Naive thymus-derived CD4-positive, alpha-beta T cell (primary cell): ENCODE measurements at regions not wholly inside any gene's neighbourhood (a gene's known extent, or its start where the extent isn't known, plus 50 kb on each side); places are given as distances from the start of the nearest gene placed in this dataset. TPM values are rescaled to one million over a fixed set of nuclear protein-coding genes. Genes with fewer than 3 reads are reported as not detected.

Experiments used
- ATAC-seq: fragments of 150-1000 bp; cut with Tn5 transposase; 2 replicates; pipeline ENCODE4 v1.10.0; 2021; ENCODE audit warnings: mild to moderate bottlenecking, moderate library complexity
- CTCF ChIA-PET: fragments of 350-600 bp; sonication (Branson Sonifier 250); formaldehyde crosslinking; loops from one replicate; lab custom pipeline; 2021; ENCODE audit warnings: antibody characterized with exemption; lab: Charles Lee
- POLR2A ChIA-PET: fragments of 350-600 bp; sonication (Branson Sonifier 250); formaldehyde crosslinking; loops from one replicate; lab custom pipeline; 2021; ENCODE audit warnings: antibody characterized with exemption, inconsistent platforms; lab: Charles Lee
- DNase-seq, 9 donors: peaks; one replicate each; pipeline versions ENCODE4 v3.0.0 to v3.0.0-alpha.2; 2020 to 2022; ENCODE audit warnings: mixed read lengths in 1 of 9
- H3K27ac ChIP-seq: one replicate; pipeline ENCODE4 v1.7.0; 2013; ENCODE audit warnings: mild to moderate bottlenecking, low read depth, low read length, moderate library complexity
- H3K27me3 ChIP-seq, 2 donors: one replicate each; pipeline ENCODE4 v1.7.0; 2013; ENCODE audit warnings: low read length in 2 of 2, mild to moderate bottlenecking in 2 of 2, moderate library complexity in 2 of 2; ENCODE audit not compliant: control insufficient read depth in 2 of 2, insufficient read depth in 2 of 2
- H3K36me3 ChIP-seq, 3 experiments: 1 replicate in 2 of 3; 2 replicates in 1 of 3; pipeline ENCODE4 v1.7.0; 2013; ENCODE audit warnings: low read length in 3 of 3, mild to moderate bottlenecking in 3 of 3, moderate library complexity in 1 of 3; ENCODE audit not compliant: insufficient read depth in 3 of 3, control insufficient read depth in 2 of 3
- H3K4me1 ChIP-seq, 2 donors: one replicate each; pipeline ENCODE4 v1.7.0; 2013; ENCODE audit warnings: low read length in 2 of 2, mild to moderate bottlenecking in 2 of 2, moderate library complexity in 1 of 2; ENCODE audit not compliant: control insufficient read depth in 2 of 2, insufficient read depth in 2 of 2
- H3K4me3 ChIP-seq: 2 replicates; pipeline ENCODE4 v1.7.0; 2013; ENCODE audit warnings: mild to moderate bottlenecking, low read length
- H3K9me3 ChIP-seq, 3 experiments: 1 replicate in 2 of 3; 2 replicates in 1 of 3; pipeline ENCODE4 v1.7.0; 2013; ENCODE audit warnings: low read length in 3 of 3; ENCODE audit not compliant: control insufficient read depth in 2 of 3
- H3K27ac Mint-ChIP-seq, 9 donors: one replicate each; pipeline ENCODE4 v1.8.0; 2020 to 2022; ENCODE audit warnings: mixed read lengths in 9 of 9, mild to moderate bottlenecking in 8 of 9, moderate library complexity in 5 of 9, inconsistent platforms in 2 of 9
- H3K27me3 Mint-ChIP-seq, 5 donors: one replicate each; pipeline ENCODE4 v1.8.0; 2021 to 2022; ENCODE audit warnings: mixed read lengths in 5 of 5, mild to moderate bottlenecking in 1 of 5
- H3K36me3 Mint-ChIP-seq, 5 donors: one replicate each; pipeline ENCODE4 v1.8.0; 2020 to 2022; ENCODE audit warnings: mixed read lengths in 5 of 5, mild to moderate bottlenecking in 3 of 5, inconsistent platforms in 1 of 5
- H3K4me1 Mint-ChIP-seq, 7 donors: one replicate each; pipeline ENCODE4 v1.8.0; 2020 to 2022; ENCODE audit warnings: mixed read lengths in 7 of 7, mild to moderate bottlenecking in 3 of 7, inconsistent platforms in 1 of 7
- H3K4me3 Mint-ChIP-seq, 10 donors: one replicate each; pipeline ENCODE4 v1.8.0; 2020 to 2022; ENCODE audit warnings: mild to moderate bottlenecking in 10 of 10, mixed read lengths in 10 of 10, moderate library complexity in 6 of 10, inconsistent platforms in 2 of 10
- H3K9me3 Mint-ChIP-seq, 11 donors: one replicate each; pipeline ENCODE4 v1.8.0; 2020 to 2022; ENCODE audit warnings: mixed read lengths in 11 of 11, mild to moderate bottlenecking in 4 of 11, inconsistent platforms in 1 of 11, moderate library complexity in 1 of 11
- intact Hi-C, 2 donors: fragments of 100-400 bp; cut with micrococcal nuclease; formaldehyde crosslinking; loops; one replicate each; pipeline ENCODE4 v1.15.1; 2023
- microRNA-seq: library from miRNA; unstranded; fragments of <30 nt; microRNA quantifications from one replicate; pipeline ENCODE4 v1.2.0, GENCODE V29; 2022; ENCODE audit warnings: borderline microRNAs expressed

- peaks cover 0 to 8% (median 0%) of the 10 kb centered on the region in 11 donors for H3K9me3 Mint-ChIP-seq
- no peaks in the 10 kb centered on the region for H3K36me3 Mint-ChIP-seq
- Histone ChIP-seq H3K27ac (no peak overlapping the region), H3K9me3 (no peaks in the 10 kb centered on the region), H3K27me3 (no peaks in the 10 kb centered on the region), H3K4me3 (no peak overlapping the region), H3K36me3 (no peaks in the 10 kb centered on the region), H3K4me1 (no peaks in the 10 kb centered on the region)
- CTCF ChIA-PET, result no interaction called here
- H3K27ac Mint-ChIP-seq, result no peak overlapping the region
- no peak for DNase-seq
- POLR2A ChIA-PET, result no interaction called here
- no peak overlapping the region for H3K4me3 Mint-ChIP-seq
- intact Hi-C loops, result no loop called here
- no peaks in the 10 kb centered on the region for H3K27me3 Mint-ChIP-seq
- no peaks in the 10 kb centered on the region for H3K4me1 Mint-ChIP-seq
- no peak for ATAC-seq
These were observed 59.5 kb upstream of the RSPO3 start for GRCh38 chr6:127058936-127059335.

Small RNAs in the stretch of these regions (microRNA-seq; reads per million reads assigned to microRNA genes)
- not detected for gene MIR588
